SK-N-SH (cell line): ENCODE measurements at regions not wholly inside any gene's neighbourhood (a gene's known extent, or its start where the extent isn't known, plus 50 kb on each side); places are given as distances from the start of the nearest gene placed in this dataset.
A peak's percentile ranks its signal among the peaks of the same experiment; 100 is the strongest.

ENCODE experiments used
- CTCF ChIA-PET: fragments of 300-600, 350-600 bp; formaldehyde crosslinking; extraction: SDS; loops from one replicate; lab custom pipeline; 2021; lab: Yijun Ruan, JAX
- POLR2A ChIA-PET: fragments of 350-600 bp; sonication (Branson Sonifier 250); formaldehyde crosslinking; extraction: SDS; loops from one replicate; lab custom pipeline; 2020; ENCODE audit warnings: antibody characterized with exemption, inconsistent platforms; lab: Yijun Ruan, JAX
- DNase-seq: peaks from one replicate; pipeline ENCODE4 v3.0.0; 2012
- H2AFZ ChIP-seq: fragments of 200-600 bp; sonication (generic); 2 replicates; pipeline ENCODE4 v1.8.1; 2016; ENCODE audit warnings: antibody characterized with exemption, mild to moderate bottlenecking, low read depth
- H3F3A ChIP-seq: fragments of 200-600 bp; sonication (generic); replicated peaks from 2 replicates; pipeline ENCODE3; 2016; ENCODE audit warnings: antibody characterized with exemption, mild to moderate bottlenecking; ENCODE audit not compliant: insufficient read depth
- H3K27ac ChIP-seq, 2 experiments: fragments of 200-500 bp in 1 of 2; fragments of 200-600 bp in 1 of 2; sonication (Bioruptor generic) in 1 of 2; sonication (generic), shearing (Covaris generic) in 1 of 2; 2 replicates each; pipeline versions ENCODE4 v1.5.1 to v1.6.1; 2014 to 2016; ENCODE audit warnings: low read depth in 2 of 2, inconsistent platforms in 1 of 2, low read length in 1 of 2, mild to moderate bottlenecking in 1 of 2, mixed read lengths in 1 of 2
- H3K27me3 ChIP-seq: fragments of 200-600 bp; sonication (generic), shearing (Covaris generic); 2 replicates; pipeline ENCODE4 v1.6.1; 2016; ENCODE audit warnings: mixed run types; ENCODE audit not compliant: insufficient read depth
- H3K36me3 ChIP-seq, 2 experiments: fragments of 200-500 bp in 1 of 2; fragments of 200-600 bp in 1 of 2; sonication (Bioruptor generic) in 1 of 2; sonication (generic) in 1 of 2; replicated peaks in 1 of 2; 2 replicates each; pipeline versions ENCODE3 to v1.5.1; 2014 to 2016; ENCODE audit warnings: low read length in 1 of 2, mild to moderate bottlenecking in 1 of 2; ENCODE audit not compliant: insufficient read depth in 2 of 2, control insufficient read depth in 1 of 2
- H3K4me1 ChIP-seq, 2 experiments: fragments of 200-500 bp in 1 of 2; fragments of 200-600 bp in 1 of 2; sonication (Bioruptor generic) in 1 of 2; sonication (generic), shearing (Covaris generic) in 1 of 2; 2 replicates each; pipeline versions ENCODE4 v1.5.1 to v1.6.1; 2014 to 2016; ENCODE audit warnings: low read depth in 1 of 2, low read length in 1 of 2, mixed run types in 1 of 2; ENCODE audit not compliant: insufficient read depth in 2 of 2, control insufficient read depth in 1 of 2
- H3K4me2 ChIP-seq: fragments of 200-600 bp; sonication (generic), shearing (Covaris generic); 2 replicates; pipeline ENCODE4 v1.6.1; 2017; ENCODE audit warnings: mixed run types
- H3K4me3 ChIP-seq, 2 experiments: fragments of 200-500 bp in 1 of 2; fragments of 200-600 bp in 1 of 2; sonication (Bioruptor generic) in 1 of 2; sonication (generic), shearing (Covaris generic) in 1 of 2; 2 replicates each; pipeline versions ENCODE4 v1.5.1 to v1.8.1; 2014 to 2016; ENCODE audit warnings: low read depth in 2 of 2, inconsistent platforms in 1 of 2, low read length in 1 of 2, mild to moderate bottlenecking in 1 of 2, mixed read lengths in 1 of 2, moderate library complexity in 1 of 2
- H3K79me2 ChIP-seq: fragments of 200-600 bp; sonication (generic); 2 replicates; pipeline ENCODE4 v1.8.1; 2017; ENCODE audit warnings: mild to moderate bottlenecking; ENCODE audit not compliant: insufficient read depth
- H3K9ac ChIP-seq: fragments of 200-600 bp; sonication (generic); 2 replicates; pipeline ENCODE4 v1.6.1; 2017; ENCODE audit warnings: mixed run types
- H3K9me2 ChIP-seq: fragments of 200-600 bp; sonication (generic); 2 replicates; pipeline ENCODE4 v1.6.1; 2017; ENCODE audit warnings: mixed run types
- H3K9me3 ChIP-seq: fragments of 200-600 bp; sonication (generic); 2 replicates; pipeline ENCODE4 v1.6.1; 2017; ENCODE audit warnings: mixed run types, mild to moderate bottlenecking, moderate library complexity
- H4K20me1 ChIP-seq: fragments of 200-600 bp; sonication (generic); 2 replicates; pipeline ENCODE4 v1.6.1; 2017; ENCODE audit warnings: mild to moderate bottlenecking, mixed run types; ENCODE audit not compliant: insufficient read depth
- EZH2phosphoT487 ChIP-seq: fragments of 200-600 bp; sonication (generic); IDR thresholded peaks from 2 replicates; pipeline ENCODE4 v1.6.1; 2017; ENCODE audit warnings: low read depth, mixed run types, mild to moderate bottlenecking, antibody characterized with exemption, moderate library complexity, borderline replicate concordance
- FOSL2 ChIP-seq: IDR thresholded peaks from 2 replicates; pipeline ENCODE4 v1.4.0; 2012; ENCODE audit warnings: low read depth, mild to moderate bottlenecking, moderate library complexity, borderline replicate concordance
- FOXJ3 ChIP-seq: sonication (generic); formaldehyde crosslinking; IDR thresholded peaks from 2 replicates; pipeline ENCODE4 v1.5.1; 2020; ENCODE audit warnings: mild to moderate bottlenecking, missing genetic modification reagents
- POLR2AphosphoS5 ChIP-seq: IDR thresholded peaks from 2 replicates; pipeline ENCODE4 v1.6.1; 2012; ENCODE audit warnings: low read depth, low read length
- RAD21 ChIP-seq: IDR thresholded peaks from 2 replicates; pipeline ENCODE4 v1.6.1; 2012; ENCODE audit warnings: mild to moderate bottlenecking, low read length
- SIN3A ChIP-seq: IDR thresholded peaks from 2 replicates; pipeline ENCODE4 v1.6.1; 2012; ENCODE audit warnings: low read depth, mild to moderate bottlenecking, low read length, moderate library complexity, borderline replicate concordance
- SMC3 ChIP-seq: IDR thresholded peaks from 2 replicates; pipeline ENCODE4 v1.6.1; 2012; ENCODE audit warnings: low read depth, low read length, improper control_type of control experiment
- TCF12 ChIP-seq: IDR thresholded peaks from 2 replicates; pipeline ENCODE4 v1.4.0; 2012
- YY1 ChIP-seq: IDR thresholded peaks from 2 replicates; pipeline ENCODE4 v1.4.0; 2012; ENCODE audit warnings: low read depth, mild to moderate bottlenecking
- WGBS: methylation state at CpG from one replicate; pipeline ENCODE4 v1.1.6; 2017; ENCODE audit warnings: low lambda C conversion rate; 5-methylcytosine and 5-hydroxymethylcytosine counted together
- TF ChIP-seq, protein P1 (sequence below): fragments of 150-350 bp; IDR thresholded peaks from 2 replicates; pipeline ENCODE4 v1.6.1; 2017; ENCODE audit warnings: antibody characterized with exemption, low read length, low read depth, borderline replicate concordance
- TF ChIP-seq, protein P2 (sequence below): fragments of 200-600 bp; sonication (generic); IDR thresholded peaks from 2 replicates; pipeline ENCODE4 v1.6.1; 2017; ENCODE audit warnings: antibody characterized with exemption, mild to moderate bottlenecking, moderate library complexity
- TF ChIP-seq, protein P3 (sequence below): fragments of 150-350 bp; IDR thresholded peaks from 2 replicates; pipeline ENCODE4 v1.6.1; 2016; ENCODE audit warnings: mild to moderate bottlenecking, low read depth, low read length
- TF ChIP-seq, protein P4 (sequence below): IDR thresholded peaks from 2 replicates; pipeline ENCODE4 v1.4.0; 2012; ENCODE audit warnings: low read depth
- TF ChIP-seq, protein P5 (sequence below): IDR thresholded peaks from 2 replicates; pipeline ENCODE4 v1.4.0; 2012; ENCODE audit warnings: low read depth, borderline replicate concordance

DNA sequence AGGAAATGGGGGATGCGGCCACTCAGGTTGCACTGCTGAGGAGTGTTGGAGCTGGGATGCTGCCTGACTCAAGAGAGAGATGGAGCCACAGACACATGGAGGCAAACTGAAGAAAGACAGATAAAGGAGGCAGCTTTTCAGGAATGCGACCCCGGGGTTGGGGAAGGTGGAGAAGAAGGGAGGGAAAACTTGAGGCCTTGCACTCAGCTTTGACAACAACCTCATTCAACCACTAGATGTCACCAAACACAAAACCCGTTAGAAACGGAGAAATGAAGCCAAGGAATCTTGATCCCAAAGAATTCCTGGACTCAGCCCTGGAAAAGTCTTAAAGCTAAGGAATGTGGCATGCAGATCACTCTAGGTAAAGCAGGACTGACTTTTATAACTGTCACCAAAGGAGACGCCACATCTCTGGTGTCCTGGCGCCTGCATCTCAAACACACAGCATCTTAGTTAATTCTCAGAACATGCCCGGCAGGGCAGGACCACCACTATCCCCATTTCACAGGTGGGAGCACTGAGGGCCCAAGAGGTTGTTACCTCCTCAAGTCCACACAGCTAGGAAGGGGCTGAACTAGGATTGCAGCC is 59.6 kb upstream of the LMCD1 start (continued):
- TF ChIP-seq, protein P1, sequence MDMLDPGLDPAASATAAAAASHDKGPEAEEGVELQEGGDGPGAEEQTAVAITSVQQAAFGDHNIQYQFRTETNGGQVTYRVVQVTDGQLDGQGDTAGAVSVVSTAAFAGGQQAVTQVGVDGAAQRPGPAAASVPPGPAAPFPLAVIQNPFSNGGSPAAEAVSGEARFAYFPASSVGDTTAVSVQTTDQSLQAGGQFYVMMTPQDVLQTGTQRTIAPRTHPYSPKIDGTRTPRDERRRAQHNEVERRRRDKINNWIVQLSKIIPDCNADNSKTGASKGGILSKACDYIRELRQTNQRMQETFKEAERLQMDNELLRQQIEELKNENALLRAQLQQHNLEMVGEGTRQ, result no peak
- no peak for TF ChIP-seq POLR2AphosphoS5
- TF ChIP-seq, protein P2, sequence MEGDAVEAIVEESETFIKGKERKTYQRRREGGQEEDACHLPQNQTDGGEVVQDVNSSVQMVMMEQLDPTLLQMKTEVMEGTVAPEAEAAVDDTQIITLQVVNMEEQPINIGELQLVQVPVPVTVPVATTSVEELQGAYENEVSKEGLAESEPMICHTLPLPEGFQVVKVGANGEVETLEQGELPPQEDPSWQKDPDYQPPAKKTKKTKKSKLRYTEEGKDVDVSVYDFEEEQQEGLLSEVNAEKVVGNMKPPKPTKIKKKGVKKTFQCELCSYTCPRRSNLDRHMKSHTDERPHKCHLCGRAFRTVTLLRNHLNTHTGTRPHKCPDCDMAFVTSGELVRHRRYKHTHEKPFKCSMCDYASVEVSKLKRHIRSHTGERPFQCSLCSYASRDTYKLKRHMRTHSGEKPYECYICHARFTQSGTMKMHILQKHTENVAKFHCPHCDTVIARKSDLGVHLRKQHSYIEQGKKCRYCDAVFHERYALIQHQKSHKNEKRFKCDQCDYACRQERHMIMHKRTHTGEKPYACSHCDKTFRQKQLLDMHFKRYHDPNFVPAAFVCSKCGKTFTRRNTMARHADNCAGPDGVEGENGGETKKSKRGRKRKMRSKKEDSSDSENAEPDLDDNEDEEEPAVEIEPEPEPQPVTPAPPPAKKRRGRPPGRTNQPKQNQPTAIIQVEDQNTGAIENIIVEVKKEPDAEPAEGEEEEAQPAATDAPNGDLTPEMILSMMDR, result peak; percentile 82
- TF ChIP-seq, protein P3, sequence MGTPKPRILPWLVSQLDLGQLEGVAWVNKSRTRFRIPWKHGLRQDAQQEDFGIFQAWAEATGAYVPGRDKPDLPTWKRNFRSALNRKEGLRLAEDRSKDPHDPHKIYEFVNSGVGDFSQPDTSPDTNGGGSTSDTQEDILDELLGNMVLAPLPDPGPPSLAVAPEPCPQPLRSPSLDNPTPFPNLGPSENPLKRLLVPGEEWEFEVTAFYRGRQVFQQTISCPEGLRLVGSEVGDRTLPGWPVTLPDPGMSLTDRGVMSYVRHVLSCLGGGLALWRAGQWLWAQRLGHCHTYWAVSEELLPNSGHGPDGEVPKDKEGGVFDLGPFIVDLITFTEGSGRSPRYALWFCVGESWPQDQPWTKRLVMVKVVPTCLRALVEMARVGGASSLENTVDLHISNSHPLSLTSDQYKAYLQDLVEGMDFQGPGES, result no peak
- peak; percentile 83 for TF ChIP-seq SMC3
- no peak for TF ChIP-seq EZH2phosphoT487
- TF ChIP-seq YY1, result no peak
- TF ChIP-seq FOXJ3 (CRISPR knock-in tag), result no peak

DNA sequence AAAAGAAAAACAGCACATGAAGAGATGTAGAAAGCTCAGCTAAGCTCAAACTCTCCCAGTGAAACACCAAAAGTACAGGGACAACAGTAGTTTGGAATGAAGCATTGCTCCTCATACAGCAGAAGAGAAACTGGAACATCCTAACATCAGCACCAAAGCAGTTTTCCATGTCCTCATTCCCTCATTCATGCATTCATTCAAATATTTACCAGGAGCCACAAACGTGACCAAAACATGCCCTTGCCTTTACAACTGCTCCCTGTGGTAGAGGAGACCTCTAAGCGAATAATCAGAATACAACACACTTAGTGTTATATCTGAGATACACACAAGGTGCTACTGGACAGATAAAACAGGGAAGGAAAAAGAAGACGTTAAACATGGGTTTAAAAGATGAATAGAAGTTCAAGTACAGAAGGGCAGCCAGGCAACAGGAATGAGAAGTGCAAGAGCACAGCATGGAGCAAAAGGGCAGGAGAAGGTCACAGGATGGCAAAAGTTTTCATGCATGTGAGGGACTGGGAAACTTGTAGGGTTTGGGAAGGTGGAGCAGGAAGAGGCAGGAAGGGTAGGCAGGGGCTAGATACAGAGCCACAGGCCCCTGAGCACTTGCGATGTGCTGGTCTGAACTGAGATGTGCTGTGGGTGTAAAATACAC is 58.5 kb upstream of the LMCD1 start:
- POLR2A ChIA-PET, result interaction anchor here (0.7 kb wide), 1 partner anchor 165 kb away, joined by 3 read pairs; no protein-coding TSS in a partner anchor
- H3K9me3 ChIP-seq, result no peaks in the 10 kb centered on the region
- TF ChIP-seq YY1 (no peak), TCF12 (no peak), FOSL2 (no peak), RAD21 (no peak), SIN3A (no peak), SMC3 (no peak)
- TF ChIP-seq, protein P4, sequence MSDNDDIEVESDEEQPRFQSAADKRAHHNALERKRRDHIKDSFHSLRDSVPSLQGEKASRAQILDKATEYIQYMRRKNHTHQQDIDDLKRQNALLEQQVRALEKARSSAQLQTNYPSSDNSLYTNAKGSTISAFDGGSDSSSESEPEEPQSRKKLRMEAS, result no peak
- TF ChIP-seq, protein P5, sequence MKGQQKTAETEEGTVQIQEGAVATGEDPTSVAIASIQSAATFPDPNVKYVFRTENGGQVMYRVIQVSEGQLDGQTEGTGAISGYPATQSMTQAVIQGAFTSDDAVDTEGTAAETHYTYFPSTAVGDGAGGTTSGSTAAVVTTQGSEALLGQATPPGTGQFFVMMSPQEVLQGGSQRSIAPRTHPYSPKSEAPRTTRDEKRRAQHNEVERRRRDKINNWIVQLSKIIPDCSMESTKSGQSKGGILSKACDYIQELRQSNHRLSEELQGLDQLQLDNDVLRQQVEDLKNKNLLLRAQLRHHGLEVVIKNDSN, result no peak
- TF ChIP-seq, protein P2, result no peak
- TF ChIP-seq, protein P1, result no peak
- H3K4me1 ChIP-seq, result peaks cover 33 to 40% of the 10 kb centered on the region in 2 experiments
- no peaks in the 10 kb centered on the region for H4K20me1 ChIP-seq
- peak overlapping the region; percentile 69; the same call in 1 of the 2 replicates for H3K4me2 ChIP-seq
- H3K9me2 ChIP-seq, result no peaks in the 10 kb centered on the region
- no peaks in the 10 kb centered on the region for H3K27me3 ChIP-seq
- peaks cover 31% of the 10 kb centered on the region for H3F3A ChIP-seq
- H3K27ac ChIP-seq, result peak overlapping the region; percentile 96 to 98
- H2AFZ ChIP-seq, result peak overlapping the region; percentile 18; the same call in 1 of the 2 replicates
- H3K4me3 ChIP-seq, result no peak overlapping the region
- H3K9ac ChIP-seq, result peak overlapping the region; percentile 79
- CTCF ChIA-PET, result interaction anchor here (0.6 to 5.9 kb wide), 27 partner anchors 8 to 451 kb away, joined by 3 to 76 read pairs (median 6); partner anchors contain the start of gene SSUH2
- no peaks in the 10 kb centered on the region for H3K79me2 ChIP-seq
- no peaks in the 10 kb centered on the region for H3K36me3 ChIP-seq
- WGBS, result 67% methylated on average over 4 of the region's 4 CpGs
- DNase-seq, result peak; percentile 18
